ENCODE measurements at regions not wholly inside any gene's neighbourhood (a gene's known extent, or its start where the extent isn't known, plus 50 kb on each side); places are given as distances from the start of the nearest gene placed in this dataset.

- 80 to 83% methylated on average over 3 of the region's 3 CpGs for WGBS, 2 donors
- Histone ChIP-seq H3K36me3 (ENCODE audit: control insufficient read depth in 4 of 4, insufficient read depth in 4 of 4, low read length in 4 of 4) (no peaks in the 10 kb centered on the region), H3K27ac (ENCODE audit: low read depth in 1 of 2, low read length in 1 of 2) (no peak overlapping the region), H3K4me3 (no peak overlapping the region), H3K9ac (ENCODE audit: insufficient read depth in 1 of 2, low read length in 2 of 2) (no peak overlapping the region), H3K27me3 (ENCODE audit: control insufficient read depth in 3 of 3, insufficient read depth in 3 of 3, low read length in 2 of 3) (peaks cover 0 to 6% (median 0%) of the 10 kb centered on the region in 3 donors), H3K4me1 (ENCODE audit: control insufficient read depth in 5 of 5, insufficient read depth in 5 of 5, low read length in 5 of 5) (peaks cover 0 to 36% (median 0%) of the 10 kb centered on the region in 5 donors), H3K9me3 (ENCODE audit: control insufficient read depth in 4 of 4, insufficient read depth in 3 of 4, low read length in 3 of 4) (no peaks in the 10 kb centered on the region)
- TF ChIP-seq, protein P1, sequence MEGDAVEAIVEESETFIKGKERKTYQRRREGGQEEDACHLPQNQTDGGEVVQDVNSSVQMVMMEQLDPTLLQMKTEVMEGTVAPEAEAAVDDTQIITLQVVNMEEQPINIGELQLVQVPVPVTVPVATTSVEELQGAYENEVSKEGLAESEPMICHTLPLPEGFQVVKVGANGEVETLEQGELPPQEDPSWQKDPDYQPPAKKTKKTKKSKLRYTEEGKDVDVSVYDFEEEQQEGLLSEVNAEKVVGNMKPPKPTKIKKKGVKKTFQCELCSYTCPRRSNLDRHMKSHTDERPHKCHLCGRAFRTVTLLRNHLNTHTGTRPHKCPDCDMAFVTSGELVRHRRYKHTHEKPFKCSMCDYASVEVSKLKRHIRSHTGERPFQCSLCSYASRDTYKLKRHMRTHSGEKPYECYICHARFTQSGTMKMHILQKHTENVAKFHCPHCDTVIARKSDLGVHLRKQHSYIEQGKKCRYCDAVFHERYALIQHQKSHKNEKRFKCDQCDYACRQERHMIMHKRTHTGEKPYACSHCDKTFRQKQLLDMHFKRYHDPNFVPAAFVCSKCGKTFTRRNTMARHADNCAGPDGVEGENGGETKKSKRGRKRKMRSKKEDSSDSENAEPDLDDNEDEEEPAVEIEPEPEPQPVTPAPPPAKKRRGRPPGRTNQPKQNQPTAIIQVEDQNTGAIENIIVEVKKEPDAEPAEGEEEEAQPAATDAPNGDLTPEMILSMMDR (IDR thresholded peaks at IDR 0.05; ENCODE audit: control extremely low read depth, extremely low read depth) = no peak
- DNase-seq (no peak), ATAC-seq (ENCODE audit: insufficient read depth, low FRiP score) (no peak)
Measured at GRCh38 chr15:66938114-66938830, 127.1 kb upstream of the SMAD3 start.

- no peaks in the 10 kb centered on the region for H3K9me3 ChIP-seq (ENCODE audit: control insufficient read depth in 4 of 4, insufficient read depth in 3 of 4, low read length in 3 of 4)
- TF ChIP-seq, protein P1 (IDR thresholded peaks at IDR 0.05; ENCODE audit: control extremely low read depth, extremely low read depth) = no peak
- H3K27me3 ChIP-seq (ENCODE audit: control insufficient read depth in 3 of 3, insufficient read depth in 3 of 3, low read length in 2 of 3) = peaks cover 0 to 6% (median 0%) of the 10 kb centered on the region in 3 donors
- 92 to 93% methylated on average over 3 of the region's 3 CpGs for whole genome bisulfite sequencing, 2 donors
- no peak overlapping the region for H3K9ac ChIP-seq (ENCODE audit: insufficient read depth in 1 of 2, low read length in 2 of 2)
- ATAC-seq (ENCODE audit: insufficient read depth, low FRiP score) (no peak), DNase-seq (no peak)
- peaks cover 0 to 36% (median 0%) of the 10 kb centered on the region in 5 donors for H3K4me1 ChIP-seq (ENCODE audit: control insufficient read depth in 5 of 5, insufficient read depth in 5 of 5, low read length in 5 of 5)
- no peaks in the 10 kb centered on the region for H3K36me3 ChIP-seq (ENCODE audit: control insufficient read depth in 4 of 4, insufficient read depth in 4 of 4, low read length in 4 of 4)
- no peak overlapping the region for H3K27ac ChIP-seq (ENCODE audit: low read depth in 1 of 2, low read length in 1 of 2)
- H3K4me3 ChIP-seq = no peak overlapping the region
Measured at GRCh38 chr15:66939016-66939415, 126.4 kb upstream of the SMAD3 start.

DNA sequence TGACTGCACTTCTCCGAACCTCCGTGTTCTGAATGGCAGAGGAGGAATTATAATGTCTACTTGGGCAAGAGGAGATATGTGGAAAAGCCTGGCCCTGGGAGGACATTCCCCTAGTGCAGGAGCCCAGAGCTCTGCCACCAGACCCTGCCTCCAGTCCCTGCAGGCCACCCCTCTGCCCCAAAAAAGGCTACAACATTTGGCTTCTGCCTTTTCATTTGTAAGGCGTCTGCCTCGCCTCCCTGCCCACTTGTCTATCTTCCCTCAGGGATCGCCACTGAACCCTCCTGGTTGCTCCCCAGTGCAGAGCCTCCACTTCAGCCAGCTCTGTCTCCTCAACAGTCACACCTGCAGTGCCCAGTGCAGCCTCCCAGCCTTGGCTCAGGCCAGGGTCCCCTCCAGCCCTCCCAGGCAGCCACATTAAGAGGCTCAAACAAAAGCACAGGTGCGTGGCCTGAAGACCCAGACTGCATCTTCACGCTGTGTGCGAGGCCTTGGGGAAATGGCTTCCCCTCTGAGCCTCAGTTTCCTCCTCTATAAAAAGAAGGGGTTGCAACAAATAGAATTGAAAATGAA is 125.9 kb upstream of the SMAD3 start:
- 88 to 91% methylated on average over 8 of the region's 8 CpGs for WGBS, 2 donors
- H3K9ac ChIP-seq (ENCODE audit: insufficient read depth in 1 of 2, low read length in 2 of 2) = no peak overlapping the region
- H3K36me3 ChIP-seq (ENCODE audit: control insufficient read depth in 4 of 4, insufficient read depth in 4 of 4, low read length in 4 of 4) = no peaks in the 10 kb centered on the region
- peaks cover 0 to 6% (median 0%) of the 10 kb centered on the region in 3 donors for H3K27me3 ChIP-seq (ENCODE audit: control insufficient read depth in 3 of 3, insufficient read depth in 3 of 3, low read length in 2 of 3)
- DNase-seq (no peak), ATAC-seq (ENCODE audit: insufficient read depth, low FRiP score) (no peak)
- no peaks in the 10 kb centered on the region for H3K9me3 ChIP-seq (ENCODE audit: control insufficient read depth in 4 of 4, insufficient read depth in 3 of 4, low read length in 3 of 4)
- no peak overlapping the region for H3K4me3 ChIP-seq
- TF ChIP-seq, protein P1 (IDR thresholded peaks at IDR 0.05; ENCODE audit: control extremely low read depth, extremely low read depth) = no peak
- H3K27ac ChIP-seq (ENCODE audit: low read depth in 1 of 2, low read length in 1 of 2) = no peak overlapping the region
- H3K4me1 ChIP-seq (ENCODE audit: control insufficient read depth in 5 of 5, insufficient read depth in 5 of 5, low read length in 5 of 5) = peaks cover 0 to 36% (median 0%) of the 10 kb centered on the region in 5 donors
